K562 (cell line): ENCODE measurements at regions not wholly inside any gene's neighbourhood (a gene's known extent, or its start where the extent isn't known, plus 50 kb on each side); places are given as distances from the start of the nearest gene placed in this dataset.

Experiments
- ARID1B ChIP-seq: fragments of 450-650 bp; IDR thresholded peaks from 2 replicates; pipeline ENCODE4 v1.6.1; 2016; ENCODE audit warnings: antibody characterized with exemption, mild to moderate bottlenecking, inconsistent platforms
- CGGBP1 ChIP-seq: fragments of 250-450 bp; sonication (Bioruptor Pico); IDR thresholded peaks from 2 replicates; pipeline ENCODE4 v1.9.0; 2021; ENCODE audit warnings: mild to moderate bottlenecking
- CREBBP ChIP-seq: IDR thresholded peaks from one replicate; pipeline ENCODE4 v1.6.1; 2012; ENCODE audit warnings: low read depth, mild to moderate bottlenecking, control low read depth, inconsistent platforms, low read length
- E2F8 ChIP-seq: fragments of 450-650 bp; IDR thresholded peaks from 2 replicates; pipeline ENCODE4 v1.7.1; 2018; ENCODE audit warnings: mild to moderate bottlenecking, low read depth; ENCODE audit not compliant: partially characterized antibody
- EP400 ChIP-seq: fragments of 450-650 bp; IDR thresholded peaks from 2 replicates; pipeline ENCODE4 v1.6.1; 2017; ENCODE audit warnings: antibody characterized with exemption, mild to moderate bottlenecking, moderate library complexity
- FOXA1 ChIP-seq: fragments of 450-650 bp; IDR thresholded peaks from 2 replicates; pipeline ENCODE4 v1.6.1; 2016; ENCODE audit warnings: mild to moderate bottlenecking, borderline replicate concordance
- FOXK2 ChIP-seq, 2 experiments: fragments of 450-650 bp; IDR thresholded peaks in 1 of 2; conservative IDR thresholded peaks in 1 of 2; 2 replicates each; pipeline ENCODE4 v1.6.1; 2016; ENCODE audit warnings: low read depth in 2 of 2, mild to moderate bottlenecking in 1 of 2
- GATAD2A ChIP-seq: fragments of 450-650 bp; IDR thresholded peaks from 2 replicates; pipeline ENCODE4 v1.6.1; 2017
- HNRNPLL ChIP-seq: fragments of 200-400 bp; formaldehyde crosslinking; IDR thresholded peaks from 2 replicates; pipeline ENCODE4 v1.6.1; 2017; ENCODE audit warnings: low read length, low read depth, mild to moderate bottlenecking; ENCODE audit not compliant: poor library complexity, severe bottlenecking
- ILK ChIP-seq: fragments of 450-650 bp; IDR thresholded peaks from 2 replicates; pipeline ENCODE4 v1.6.1; 2016; ENCODE audit warnings: missing genetic modification characterization, low read depth, mild to moderate bottlenecking, missing compliant biosample characterization, moderate library complexity, borderline replicate concordance
- MAFG ChIP-seq: fragments of 450-650 bp; conservative IDR thresholded peaks from 2 replicates; pipeline ENCODE4 v1.6.1; 2016; ENCODE audit warnings: missing genetic modification characterization, missing compliant biosample characterization
- MYC ChIP-seq, 2 experiments: fragments of 250-450 bp in 1 of 2; sonication (Bioruptor Pico) in 1 of 2; IDR thresholded peaks; 2 replicates each; pipeline versions ENCODE4 v1.5.1 to v1.6.1; 2012 to 2021; ENCODE audit warnings: low read depth in 2 of 2, borderline replicate concordance in 1 of 2, improper control_type of control experiment in 1 of 2, low read length in 1 of 2, mild to moderate bottlenecking in 1 of 2, moderate library complexity in 1 of 2
- MYNN ChIP-seq, 2 experiments: sonication (generic); formaldehyde crosslinking in 1 of 2; IDR thresholded peaks; 2 replicates each; pipeline versions ENCODE4 v1.5.0 to v1.6.1; 2016 to 2020; ENCODE audit warnings: antibody characterized with exemption in 1 of 2, missing genetic modification reagents in 1 of 2
- NR1H2 ChIP-seq: sonication (generic); formaldehyde crosslinking; IDR thresholded peaks from 2 replicates; pipeline ENCODE4 v1.4.0; 2020; ENCODE audit warnings: mild to moderate bottlenecking, missing genetic modification reagents
- NR2F6 ChIP-seq: fragments of 450-650 bp; formaldehyde crosslinking; IDR thresholded peaks from 2 replicates; pipeline ENCODE4 v1.4.0; 2020; ENCODE audit warnings: mild to moderate bottlenecking
- TSC22D4 ChIP-seq: fragments of 450-650 bp; IDR thresholded peaks from 2 replicates; pipeline ENCODE4 v1.6.1; 2016; ENCODE audit warnings: missing genetic modification characterization, missing biosample characterization, control low read depth
- ZKSCAN3 ChIP-seq: fragments of 250-450 bp; sonication (Bioruptor Pico); IDR thresholded peaks from 2 replicates; pipeline ENCODE4 v1.4.0; 2020
- ZNF408 ChIP-seq: fragments of 250-450 bp; sonication (Bioruptor Pico); IDR thresholded peaks from 2 replicates; pipeline ENCODE4 v1.4.0; 2020; ENCODE audit warnings: low read depth, mild to moderate bottlenecking, moderate library complexity
- ZNF41 ChIP-seq: fragments of 250-450 bp; sonication (Bioruptor Pico); conservative IDR thresholded peaks from 2 replicates; pipeline ENCODE4 v1.4.0; 2020; ENCODE audit warnings: mild to moderate bottlenecking
- ZNF431 ChIP-seq: sonication (generic); formaldehyde crosslinking; IDR thresholded peaks from 2 replicates; pipeline ENCODE4 v1.8.0; 2022; ENCODE audit warnings: mild to moderate bottlenecking, missing genetic modification reagents
- ZNF444 ChIP-seq: fragments of 250-450 bp; sonication (Bioruptor Pico); IDR thresholded peaks from 2 replicates; pipeline ENCODE4 v1.4.0; 2020; ENCODE audit warnings: mild to moderate bottlenecking, moderate library complexity
- ZNF785 ChIP-seq: fragments of 250-450 bp; sonication (Bioruptor Pico); IDR thresholded peaks from 2 replicates; pipeline ENCODE4 v1.4.0; 2020; ENCODE audit warnings: mild to moderate bottlenecking
- TF ChIP-seq, protein P1 (sequence below): fragments of 200-800 bp; sonication (Bioruptor generic); IDR thresholded peaks from 2 replicates; pipeline ENCODE4 v1.6.1; 2017; ENCODE audit warnings: missing genetic modification characterization, missing compliant biosample characterization
- TF ChIP-seq, protein P2 (sequence below): sonication (generic); formaldehyde crosslinking; IDR thresholded peaks from 2 replicates; pipeline ENCODE4 v1.8.0; 2022; ENCODE audit warnings: missing genetic modification reagents, mild to moderate bottlenecking, moderate library complexity, borderline replicate concordance

GRCh38 chr9:113675475-113675941 lies 200.6 kb upstream of the ZNF618 start (continued):
- TF ChIP-seq CGGBP1 (CRISPR knock-in tag) (no peak), CREBBP (no peak), MAFG (tag) (peak; percentile 70), ZNF41 (CRISPR knock-in tag) (no peak), ILK (no peak), FOXA1 (no peak), NR1H2 (no peak), NR2F6 (CRISPR knock-in tag) (no peak), ZNF444 (no peak), EP400 (no peak), FOXK2 (conservative IDR thresholded peaks at IDR 0.05 in 1 of 2, IDR thresholded peaks at IDR 0.05 in 1 of 2; ENCODE audit: low read depth in 2 of 2) (no peak), ZKSCAN3 (CRISPR knock-in tag) (no peak), ARID1B (peak; percentile 15; the same call in 1 of the 2 replicates), GATAD2A (no peak), ZNF408 (no peak), HNRNPLL (no peak), MYC (IDR thresholded peaks at IDR 0.05; ENCODE audit: low read depth, low read length) (no peak), MYC (CRISPR knock-in tag; IDR thresholded peaks at IDR 0.05; ENCODE audit: borderline replicate concordance, low read depth) (no peak), ZNF431 (CRISPR knock-in tag) (no peak), MYNN (IDR thresholded peaks at IDR 0.05) (no peak), MYNN (CRISPR knock-in tag; IDR thresholded peaks at IDR 0.05) (no peak), TSC22D4 (tag) (no peak), ZNF785 (CRISPR knock-in tag) (no peak), E2F8 (no peak)
- TF ChIP-seq, protein P1, sequence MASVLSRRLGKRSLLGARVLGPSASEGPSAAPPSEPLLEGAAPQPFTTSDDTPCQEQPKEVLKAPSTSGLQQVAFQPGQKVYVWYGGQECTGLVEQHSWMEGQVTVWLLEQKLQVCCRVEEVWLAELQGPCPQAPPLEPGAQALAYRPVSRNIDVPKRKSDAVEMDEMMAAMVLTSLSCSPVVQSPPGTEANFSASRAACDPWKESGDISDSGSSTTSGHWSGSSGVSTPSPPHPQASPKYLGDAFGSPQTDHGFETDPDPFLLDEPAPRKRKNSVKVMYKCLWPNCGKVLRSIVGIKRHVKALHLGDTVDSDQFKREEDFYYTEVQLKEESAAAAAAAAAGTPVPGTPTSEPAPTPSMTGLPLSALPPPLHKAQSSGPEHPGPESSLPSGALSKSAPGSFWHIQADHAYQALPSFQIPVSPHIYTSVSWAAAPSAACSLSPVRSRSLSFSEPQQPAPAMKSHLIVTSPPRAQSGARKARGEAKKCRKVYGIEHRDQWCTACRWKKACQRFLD = peak; percentile 54; the same call in 1 of the 2 replicates
- TF ChIP-seq, protein P2, sequence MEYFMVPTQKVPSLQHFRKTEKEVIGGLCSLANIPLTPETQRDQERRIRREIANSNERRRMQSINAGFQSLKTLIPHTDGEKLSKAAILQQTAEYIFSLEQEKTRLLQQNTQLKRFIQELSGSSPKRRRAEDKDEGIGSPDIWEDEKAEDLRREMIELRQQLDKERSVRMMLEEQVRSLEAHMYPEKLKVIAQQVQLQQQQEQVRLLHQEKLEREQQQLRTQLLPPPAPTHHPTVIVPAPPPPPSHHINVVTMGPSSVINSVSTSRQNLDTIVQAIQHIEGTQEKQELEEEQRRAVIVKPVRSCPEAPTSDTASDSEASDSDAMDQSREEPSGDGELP (CRISPR knock-in tag) = peak; percentile 75
